Prostate gland (tissue), 2 donors: ENCODE measurements at regions not wholly inside any gene's neighbourhood (a gene's known extent, or its start where the extent isn't known, plus 50 kb on each side); places are given as distances from the start of the nearest gene placed in this dataset.

Source experiments
- DNase-seq: peaks from one replicate; pipeline ENCODE4 v3.0.0-alpha.2; 2019; ENCODE audit warnings: low spot score
- H3K27ac ChIP-seq, 2 donors: fragments of 200-600 bp; sonication (generic); 2 replicates each; pipeline ENCODE4 v1.5.1; 2017 to 2019
- H3K27me3 ChIP-seq: fragments of 200-600 bp; sonication (generic); replicated peaks from 2 replicates; pipeline ENCODE4 v1.5.1; 2019; ENCODE audit not compliant: insufficient read depth
- H3K36me3 ChIP-seq, 2 donors: fragments of 200-600 bp; sonication (generic); 1 replicate in 1 of 2; 2 replicates in 1 of 2; pipeline versions ENCODE4 v1.5.1 to v1.8.1; 2017 to 2019
- H3K4me1 ChIP-seq: fragments of 200-600 bp; sonication (generic); replicated peaks from 2 replicates; pipeline ENCODE4 v1.5.1; 2019
- H3K4me3 ChIP-seq, 2 donors: fragments of 200-600 bp; sonication (generic); 2 replicates each; pipeline ENCODE4 v1.5.1; 2017 to 2019
- H3K9me3 ChIP-seq: fragments of 200-600 bp; sonication (generic); 2 replicates; pipeline ENCODE4 v1.5.1; 2017
- POLR2A ChIP-seq: fragments of 450-650 bp; IDR thresholded peaks from one replicate; pipeline ENCODE4 v1.6.1; 2016; ENCODE audit warnings: antibody characterized with exemption, mild to moderate bottlenecking
- POLR2AphosphoS5 ChIP-seq: sonication (generic); formaldehyde crosslinking; IDR thresholded peaks from one replicate; pipeline ENCODE4 v1.6.1; 2017; ENCODE audit warnings: antibody characterized with exemption
- WGBS: methylation state at CpG from one replicate; pipeline ENCODE4 v1.1.5; 2018; 5-methylcytosine and 5-hydroxymethylcytosine counted together
- intact Hi-C: fragments of 100-400 bp; cut with DNase I; formaldehyde crosslinking; loops from one replicate; pipeline ENCODE4 v1.14.2; 2022
- TF ChIP-seq, protein P1 (sequence below), 4 experiments: fragments of 200-600 bp in 2 of 4; fragments of 450-650 bp in 2 of 4; sonication (generic) in 2 of 4; IDR thresholded peaks; 1 replicate in 3 of 4; 2 replicates in 1 of 4; pipeline ENCODE4 v1.5.1; 2016 to 2019; ENCODE audit warnings: antibody characterized with exemption in 4 of 4, mild to moderate bottlenecking in 2 of 4, moderate library complexity in 2 of 4

DNA sequence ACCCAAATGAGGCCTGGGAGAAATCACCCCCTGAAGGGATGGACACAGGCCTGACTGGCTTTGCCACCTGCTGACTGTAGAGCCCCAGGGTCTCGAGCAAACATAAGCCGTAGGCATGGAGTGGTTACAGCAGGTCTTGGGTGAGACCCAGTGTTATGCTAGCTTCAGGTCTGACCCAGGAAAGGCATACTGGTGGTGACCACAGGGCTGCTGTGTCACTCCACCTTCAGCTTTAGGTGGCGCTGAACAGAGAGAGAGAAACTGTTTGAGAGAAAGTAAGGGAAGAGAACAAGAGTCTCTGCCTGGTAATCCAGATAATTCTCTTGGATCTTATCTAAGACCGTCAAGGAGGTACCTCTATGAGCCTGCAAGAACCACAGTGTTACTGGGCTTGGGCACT lies 1544.2 kb upstream of the TMEFF2 start:
- H3K27ac ChIP-seq, result no peak overlapping the region
- intact Hi-C loops, result no loop called here
- WGBS, result 91% methylated on average over 4 of the region's 4 CpGs
- TF ChIP-seq POLR2AphosphoS5 (no peak), POLR2A (no peak)
- TF ChIP-seq, protein P1, sequence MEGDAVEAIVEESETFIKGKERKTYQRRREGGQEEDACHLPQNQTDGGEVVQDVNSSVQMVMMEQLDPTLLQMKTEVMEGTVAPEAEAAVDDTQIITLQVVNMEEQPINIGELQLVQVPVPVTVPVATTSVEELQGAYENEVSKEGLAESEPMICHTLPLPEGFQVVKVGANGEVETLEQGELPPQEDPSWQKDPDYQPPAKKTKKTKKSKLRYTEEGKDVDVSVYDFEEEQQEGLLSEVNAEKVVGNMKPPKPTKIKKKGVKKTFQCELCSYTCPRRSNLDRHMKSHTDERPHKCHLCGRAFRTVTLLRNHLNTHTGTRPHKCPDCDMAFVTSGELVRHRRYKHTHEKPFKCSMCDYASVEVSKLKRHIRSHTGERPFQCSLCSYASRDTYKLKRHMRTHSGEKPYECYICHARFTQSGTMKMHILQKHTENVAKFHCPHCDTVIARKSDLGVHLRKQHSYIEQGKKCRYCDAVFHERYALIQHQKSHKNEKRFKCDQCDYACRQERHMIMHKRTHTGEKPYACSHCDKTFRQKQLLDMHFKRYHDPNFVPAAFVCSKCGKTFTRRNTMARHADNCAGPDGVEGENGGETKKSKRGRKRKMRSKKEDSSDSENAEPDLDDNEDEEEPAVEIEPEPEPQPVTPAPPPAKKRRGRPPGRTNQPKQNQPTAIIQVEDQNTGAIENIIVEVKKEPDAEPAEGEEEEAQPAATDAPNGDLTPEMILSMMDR (IDR thresholded peaks at IDR 0.05), result no peak
- no peaks in the 10 kb centered on the region for H3K27me3 ChIP-seq
- no peaks in the 10 kb centered on the region for H3K4me1 ChIP-seq
- H3K36me3 ChIP-seq, result no peaks in the 10 kb centered on the region
- no peak overlapping the region for H3K4me3 ChIP-seq
- no peaks in the 10 kb centered on the region for H3K9me3 ChIP-seq
- DNase-seq, result no peak

DNA sequence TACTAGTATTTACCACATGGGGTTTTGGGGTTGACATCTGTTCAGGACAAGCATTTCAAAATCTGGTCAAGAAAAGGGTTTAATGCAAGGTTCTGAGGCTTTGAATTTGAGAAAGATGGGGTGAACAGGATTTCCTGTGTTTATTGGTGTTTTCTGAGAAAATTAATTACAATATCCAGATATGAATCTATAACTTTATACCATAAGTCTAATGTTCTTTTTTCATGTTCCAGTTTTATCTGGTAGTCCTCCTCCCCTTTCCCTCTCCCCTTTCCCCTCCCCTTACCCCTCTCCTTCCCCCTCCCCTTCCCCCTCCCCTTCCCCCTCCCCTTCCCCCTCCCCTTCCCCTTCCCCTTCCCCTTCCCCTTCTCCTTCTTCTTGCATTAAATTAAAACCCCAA lies 1518.2 kb upstream of the TMEFF2 start:
- Histone ChIP-seq H3K4me3 (no peak overlapping the region), H3K4me1 (no peaks in the 10 kb centered on the region), H3K27me3 (no peaks in the 10 kb centered on the region), H3K9me3 (no peaks in the 10 kb centered on the region), H3K36me3 (no peaks in the 10 kb centered on the region), H3K27ac (no peak overlapping the region)
- intact Hi-C loops, result no loop called here
- TF ChIP-seq POLR2AphosphoS5 (no peak), POLR2A (no peak)
- TF ChIP-seq, protein P1 (IDR thresholded peaks at IDR 0.05), result no peak
- DNase-seq, result no peak

- no peak overlapping the region for H3K4me3 ChIP-seq
- no peaks in the 10 kb centered on the region for H3K27me3 ChIP-seq
- TF ChIP-seq, protein P1 (IDR thresholded peaks at IDR 0.05), result no peak
- TF ChIP-seq POLR2AphosphoS5 (no peak), POLR2A (no peak)
- no peak overlapping the region for H3K27ac ChIP-seq
- H3K4me1 ChIP-seq, result no peaks in the 10 kb centered on the region
- H3K9me3 ChIP-seq, result no peaks in the 10 kb centered on the region
- WGBS, result 95% methylated on average over 2 of the region's 2 CpGs
- intact Hi-C loops, result no loop called here
- no peak for DNase-seq
- no peaks in the 10 kb centered on the region for H3K36me3 ChIP-seq
Measured at GRCh38 chr2:193703411-193703810, 1508.7 kb upstream of the TMEFF2 start.

GRCh38 chr2:193701484-193701883 lies 1506.8 kb upstream of the TMEFF2 start:
- 90% methylated on average over 3 of the region's 3 CpGs for WGBS
- Histone ChIP-seq H3K9me3 (no peaks in the 10 kb centered on the region), H3K4me3 (no peak overlapping the region), H3K27ac (no peak overlapping the region), H3K4me1 (no peaks in the 10 kb centered on the region), H3K36me3 (no peaks in the 10 kb centered on the region), H3K27me3 (no peaks in the 10 kb centered on the region)
- no peak for DNase-seq
- TF ChIP-seq POLR2A, result no peak
- TF ChIP-seq POLR2AphosphoS5, result no peak
- TF ChIP-seq, protein P1 (IDR thresholded peaks at IDR 0.05), result no peak
- intact Hi-C loops, result no loop called here

GRCh38 chr2:193695367-193695766 lies 1500.6 kb upstream of the TMEFF2 start:
- intact Hi-C loops, result no loop called here
- no peaks in the 10 kb centered on the region for H3K36me3 ChIP-seq
- no peak overlapping the region for H3K27ac ChIP-seq
- 52% methylated on average over 1 of the region's 1 CpG for whole genome bisulfite sequencing
- no peaks in the 10 kb centered on the region for H3K9me3 ChIP-seq
- no peak for TF ChIP-seq POLR2AphosphoS5
- no peak for TF ChIP-seq POLR2A
- TF ChIP-seq, protein P1 (IDR thresholded peaks at IDR 0.05), result no peak
- no peaks in the 10 kb centered on the region for H3K4me1 ChIP-seq
- no peaks in the 10 kb centered on the region for H3K27me3 ChIP-seq
- DNase-seq, result no peak
- H3K4me3 ChIP-seq, result no peak overlapping the region
